NCI-H748 (cell line): ENCODE measurements at regions not wholly inside any gene's neighbourhood (a gene's known extent, or its start where the extent isn't known, plus 50 kb on each side); places are given as distances from the start of the nearest gene placed in this dataset.

ENCODE experiments used
- DNase-seq: peaks from one replicate; lab custom pipeline; 2025; ENCODE audit not compliant: unreplicated experiment; lab: John Stamatoyannopoulos, UW

DNA sequence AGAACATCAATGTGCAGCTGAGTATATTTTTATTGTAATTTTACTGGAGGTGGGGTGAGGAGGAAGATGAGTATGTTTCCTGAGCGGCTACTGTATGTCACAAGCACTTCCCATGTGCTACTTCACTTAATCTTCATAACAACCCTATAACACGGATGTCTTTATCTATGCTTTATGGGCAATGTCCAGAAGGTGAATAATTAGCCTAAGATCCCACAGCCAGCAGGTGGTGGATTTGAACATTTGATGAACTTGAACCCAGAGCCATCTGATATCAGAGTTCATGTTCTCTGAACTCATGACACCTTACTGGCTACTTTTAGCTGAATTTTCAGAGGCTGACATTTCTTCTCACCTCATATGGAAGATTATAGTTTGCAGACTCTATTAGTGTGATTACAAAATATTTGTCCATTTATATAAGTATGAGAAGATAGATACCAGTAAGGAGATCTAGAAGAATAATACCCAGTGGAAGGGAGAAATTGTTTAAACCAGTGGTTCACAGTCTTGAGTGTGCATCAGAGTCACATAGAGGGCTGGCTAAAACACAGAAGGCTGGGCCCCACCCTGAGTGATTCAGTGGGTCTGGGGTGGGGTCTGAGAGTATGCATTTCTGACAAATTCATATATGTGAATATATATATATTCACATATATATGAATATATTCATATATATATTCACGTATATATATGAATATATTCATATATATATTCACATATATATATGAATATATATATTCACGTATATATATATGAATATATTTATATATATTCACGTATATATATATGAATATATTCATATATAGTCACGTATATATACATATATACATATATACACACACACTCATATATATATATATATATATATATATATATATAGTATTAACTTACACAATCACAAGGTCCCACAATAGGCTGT, 164.4 kb upstream of the NR3C1 start:
- DNase-seq, result no peak

DNA sequence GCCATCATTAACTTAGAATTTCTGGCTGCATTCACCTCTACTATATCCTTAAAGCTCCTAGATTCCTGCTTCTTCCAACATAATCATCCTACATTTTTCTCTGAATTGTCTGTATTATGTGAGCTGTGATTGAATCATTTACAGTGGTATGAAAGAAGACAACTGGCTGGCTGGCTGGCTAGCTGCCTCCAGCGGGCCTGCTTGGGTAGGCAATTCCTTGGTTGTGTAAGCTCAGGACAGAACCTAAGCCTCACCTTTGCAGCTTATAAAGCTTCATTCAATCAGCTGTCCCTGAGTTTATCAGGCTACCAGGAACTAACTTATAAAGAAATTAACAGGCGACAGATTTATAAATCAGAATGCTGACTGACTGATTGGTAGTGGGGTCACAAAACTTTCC, 162.7 kb upstream of the NR3C1 start:
- no peak for DNase-seq

DNA sequence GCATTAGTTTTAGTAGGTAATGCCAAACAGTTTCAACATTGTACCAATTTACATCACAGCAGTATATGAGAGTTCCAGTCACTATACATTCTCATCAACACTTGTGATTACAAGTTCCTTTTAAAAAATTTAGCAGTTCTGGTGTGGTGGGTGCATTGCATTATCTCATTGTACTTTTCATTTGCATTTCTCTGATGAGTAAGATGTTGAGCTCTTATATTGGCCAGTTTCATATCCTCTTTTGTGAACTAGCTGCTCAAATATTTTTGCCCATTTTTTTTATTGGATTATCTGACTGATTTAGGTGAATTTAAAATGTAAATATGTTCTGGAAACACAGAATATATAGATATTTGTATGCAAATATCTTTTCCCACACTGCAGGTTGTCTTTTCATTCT, 160.9 kb upstream of the NR3C1 start:
- DNase-seq, result no peak

DNA sequence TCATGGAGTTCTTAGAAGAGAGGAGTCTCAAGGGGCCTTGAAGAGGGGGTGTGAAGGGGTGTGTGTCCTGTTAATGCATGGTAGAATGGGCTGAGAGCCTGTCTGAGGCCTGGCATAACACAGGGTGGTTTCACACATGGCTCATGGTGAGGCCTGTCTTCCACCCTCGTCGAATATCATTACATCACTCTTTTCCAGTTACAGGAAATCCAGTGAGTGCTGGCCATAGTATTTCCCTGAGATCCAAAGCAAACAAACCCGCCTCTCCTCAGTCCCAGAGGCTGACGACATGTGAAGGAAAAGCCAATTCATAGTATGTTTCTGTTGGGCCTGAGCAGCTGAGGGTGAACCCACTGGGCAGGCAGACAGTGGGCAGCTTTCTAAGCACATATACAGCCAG, 159.4 kb upstream of the NR3C1 start:
- DNase-seq, result peak; percentile 23

DNA sequence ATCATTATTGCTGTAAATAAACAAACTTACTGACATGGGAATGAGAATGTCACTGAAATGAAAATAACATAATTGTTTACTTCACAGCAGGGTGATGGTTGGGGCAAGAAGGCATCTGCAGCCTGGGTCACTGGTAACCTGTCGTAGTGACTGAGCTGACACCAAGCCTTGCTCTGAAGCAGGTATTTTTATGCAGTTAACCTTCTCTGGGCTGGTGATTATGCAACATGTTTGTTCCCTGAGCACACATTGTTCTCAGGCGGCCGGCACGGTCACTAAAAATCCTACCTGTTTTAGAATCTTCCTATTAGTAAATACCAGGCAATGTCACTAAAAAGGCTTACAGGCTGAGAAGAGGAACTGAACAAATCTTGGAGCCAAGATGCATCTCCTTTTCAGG, 157.7 kb upstream of the NR3C1 start:
- no peak for DNase-seq

DNA sequence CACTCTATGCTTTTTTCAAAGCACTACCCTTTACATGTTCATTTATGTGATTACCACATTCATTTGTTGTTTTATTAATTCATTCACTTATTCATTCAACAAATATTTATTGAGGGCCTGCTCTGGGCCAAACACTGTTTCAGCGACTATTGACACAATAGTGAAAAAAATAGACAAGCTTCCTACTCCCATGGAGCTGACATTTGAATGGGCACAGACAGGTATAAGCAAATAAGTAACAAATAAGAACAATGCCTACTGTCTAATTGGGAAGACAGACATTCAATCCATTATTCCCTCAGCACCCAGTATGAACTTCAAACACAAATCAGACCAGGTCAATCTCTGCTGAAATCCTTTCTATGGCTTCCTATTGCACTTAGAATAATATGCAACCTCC, 156.9 kb upstream of the NR3C1 start:
- no peak for DNase-seq

DNA sequence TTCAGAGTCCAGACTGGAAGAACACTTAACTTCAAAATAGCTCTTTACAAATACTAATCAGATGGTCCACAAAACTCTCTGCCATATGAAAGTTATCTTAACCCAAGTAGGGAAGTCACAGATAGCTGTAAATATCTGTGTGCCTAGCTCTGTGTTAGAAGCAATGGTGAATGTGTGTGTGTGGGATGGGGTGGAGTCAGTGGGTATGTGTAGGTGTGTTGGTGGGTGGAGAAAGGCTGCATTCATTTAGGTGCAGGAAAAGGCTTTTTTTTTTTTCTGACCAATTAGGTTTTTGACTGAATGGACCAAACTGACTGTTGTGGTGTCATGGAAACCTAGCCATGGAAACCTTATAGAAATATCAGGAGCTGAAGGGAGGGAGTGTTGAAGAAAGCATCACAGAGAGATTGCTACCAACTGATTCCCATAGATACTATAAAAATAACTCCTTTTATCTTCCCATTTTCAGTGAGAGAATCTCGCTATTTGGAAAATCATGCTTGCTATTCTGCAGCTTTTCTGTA, 156.2 kb upstream of the NR3C1 start:
- peak; percentile 55 for DNase-seq

DNA sequence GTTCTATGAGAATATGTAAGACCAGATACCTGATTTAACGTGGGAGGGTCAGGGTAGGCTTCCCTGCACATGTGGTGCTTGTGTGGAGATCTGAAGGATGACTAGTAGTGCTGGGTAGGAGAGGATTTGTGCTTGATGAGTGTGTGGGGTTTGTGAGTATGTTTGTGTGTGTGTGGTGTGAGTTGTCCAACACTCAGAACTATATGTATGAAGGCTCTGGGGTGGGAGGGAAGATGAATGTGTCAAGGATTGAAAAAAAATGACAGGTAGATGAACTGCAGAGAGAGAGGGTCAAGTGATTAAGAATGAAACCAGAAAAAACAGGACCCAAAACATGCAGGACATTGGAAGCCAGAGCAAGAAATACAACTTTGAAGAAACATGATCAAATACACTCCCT, 154.6 kb upstream of the NR3C1 start:
- no peak for DNase-seq

DNA sequence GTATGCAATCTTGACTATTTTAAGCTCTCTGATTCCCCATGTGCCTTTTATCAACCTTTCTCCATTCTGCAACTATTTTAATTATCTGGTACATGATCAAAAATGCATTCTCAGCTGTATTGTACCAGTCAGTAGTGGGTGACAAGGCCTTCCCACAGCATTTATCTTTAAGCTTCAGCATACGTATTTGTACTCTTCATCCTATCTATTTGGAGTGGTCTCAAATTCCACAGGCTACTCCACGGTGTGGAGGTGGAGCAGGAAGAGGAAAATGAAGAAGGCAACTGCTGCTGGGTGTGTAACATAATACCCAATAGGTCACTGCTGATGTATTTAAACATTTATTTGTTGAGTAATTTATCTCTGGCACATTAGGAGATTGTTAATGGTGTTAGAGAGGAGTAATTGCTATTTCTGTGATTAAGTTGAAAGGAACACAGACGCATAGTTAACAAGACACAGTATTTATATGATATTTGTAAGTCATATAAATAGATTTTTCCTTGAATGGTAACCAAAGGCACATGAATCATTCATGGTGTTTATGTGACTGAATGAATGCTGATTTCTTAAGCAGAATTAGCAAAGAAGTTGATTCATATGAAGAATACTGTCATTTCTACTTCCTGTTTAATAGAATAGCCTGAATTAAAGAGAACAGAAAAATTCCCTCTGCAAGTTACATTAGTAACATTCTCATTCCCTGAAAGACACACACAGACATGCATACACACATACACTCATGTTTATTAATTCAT, 153.8 kb upstream of the NR3C1 start:
- peak; percentile 91 for DNase-seq

DNA sequence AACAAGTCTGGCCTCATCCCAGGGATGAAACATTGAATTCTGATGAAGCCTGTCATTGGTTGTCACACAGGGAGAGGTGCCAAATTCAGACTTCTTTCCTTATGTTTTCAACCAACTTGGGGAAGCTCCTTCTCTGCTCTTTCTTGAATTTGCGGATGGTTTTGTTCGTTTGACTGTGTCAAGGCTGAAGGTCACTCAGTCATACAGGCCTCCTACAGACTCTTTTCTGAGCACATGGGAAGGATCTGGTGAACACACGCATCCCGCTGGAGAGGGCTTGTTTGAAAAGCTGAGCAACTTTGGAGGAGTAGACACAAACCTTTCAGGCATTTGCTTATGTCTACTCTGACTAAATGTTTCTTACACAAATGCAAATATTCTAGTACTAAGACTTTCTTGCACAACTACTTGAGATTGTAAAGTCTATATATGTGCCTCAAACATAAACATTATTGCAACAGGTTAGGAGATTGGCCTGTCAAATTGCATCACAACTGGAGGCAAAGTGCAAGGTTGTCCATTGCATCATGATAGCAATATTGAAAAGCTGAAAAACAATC, 151.5 kb upstream of the NR3C1 start:
- DNase-seq, result no peak

DNA sequence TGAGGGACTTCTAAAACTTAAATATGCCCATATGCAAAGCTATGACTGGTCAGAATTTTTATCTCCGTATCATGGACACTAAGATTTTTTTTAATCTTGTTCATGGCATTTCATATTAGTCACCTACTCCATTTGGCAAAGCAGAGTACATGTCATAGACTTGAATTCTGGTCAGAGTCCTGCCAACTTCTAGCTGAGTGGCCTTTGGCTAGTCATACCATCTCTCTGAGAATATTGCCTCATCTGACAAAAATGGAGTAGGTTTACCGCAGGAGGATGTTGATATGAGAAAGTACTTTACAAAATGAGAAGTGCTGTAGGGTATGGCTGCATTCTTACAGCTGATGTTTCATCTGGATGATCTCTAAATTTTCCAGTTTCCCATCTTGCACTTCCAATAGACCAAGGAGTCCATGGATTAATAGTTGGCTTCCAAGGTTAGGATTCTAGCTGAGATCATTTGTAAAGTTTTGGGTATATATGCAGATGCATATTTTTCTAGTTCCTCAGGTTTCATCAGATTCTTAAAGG, 150.8 kb upstream of the NR3C1 start:
- no peak for DNase-seq

DNA sequence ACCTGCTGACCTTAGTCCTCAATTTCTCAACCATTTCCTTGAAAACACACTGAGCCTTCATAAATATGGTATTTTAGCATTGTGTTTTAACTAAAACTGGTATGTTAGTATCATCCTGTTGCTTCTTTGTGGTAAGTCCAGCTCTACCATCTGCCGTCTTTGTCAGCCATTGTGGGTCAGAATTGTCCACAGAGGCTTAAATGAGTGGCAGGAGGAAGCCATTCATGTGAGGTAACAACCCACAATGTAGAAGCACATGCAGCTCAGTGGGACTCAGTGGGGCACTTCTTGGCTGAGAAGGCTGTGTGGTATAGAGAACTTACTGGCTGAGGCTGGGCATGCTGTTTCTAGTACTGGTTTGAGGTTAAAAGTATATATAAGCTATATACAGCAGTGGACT, 149.2 kb upstream of the NR3C1 start:
- no peak for DNase-seq

DNA sequence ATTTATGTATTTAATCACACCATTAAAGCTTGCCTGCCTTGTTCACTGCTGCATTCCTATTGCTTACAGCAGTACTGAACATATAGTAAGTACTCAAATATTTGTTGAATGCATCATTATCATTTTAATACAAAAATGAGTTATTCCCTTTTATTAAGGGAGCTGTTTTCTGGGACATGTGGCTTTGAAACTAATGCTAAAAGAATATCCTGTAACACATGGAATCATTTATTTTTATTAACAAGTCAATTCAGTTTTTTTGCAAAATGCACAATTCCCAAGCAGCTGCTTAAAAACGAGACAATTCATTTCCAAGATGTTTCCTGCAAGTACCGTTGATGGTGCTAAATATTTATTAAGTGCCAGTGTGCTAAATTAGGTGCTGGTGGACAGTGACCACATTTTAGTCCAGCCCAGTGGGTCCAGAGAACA, 148.3 kb upstream of the NR3C1 start:
- no peak for DNase-seq

DNA sequence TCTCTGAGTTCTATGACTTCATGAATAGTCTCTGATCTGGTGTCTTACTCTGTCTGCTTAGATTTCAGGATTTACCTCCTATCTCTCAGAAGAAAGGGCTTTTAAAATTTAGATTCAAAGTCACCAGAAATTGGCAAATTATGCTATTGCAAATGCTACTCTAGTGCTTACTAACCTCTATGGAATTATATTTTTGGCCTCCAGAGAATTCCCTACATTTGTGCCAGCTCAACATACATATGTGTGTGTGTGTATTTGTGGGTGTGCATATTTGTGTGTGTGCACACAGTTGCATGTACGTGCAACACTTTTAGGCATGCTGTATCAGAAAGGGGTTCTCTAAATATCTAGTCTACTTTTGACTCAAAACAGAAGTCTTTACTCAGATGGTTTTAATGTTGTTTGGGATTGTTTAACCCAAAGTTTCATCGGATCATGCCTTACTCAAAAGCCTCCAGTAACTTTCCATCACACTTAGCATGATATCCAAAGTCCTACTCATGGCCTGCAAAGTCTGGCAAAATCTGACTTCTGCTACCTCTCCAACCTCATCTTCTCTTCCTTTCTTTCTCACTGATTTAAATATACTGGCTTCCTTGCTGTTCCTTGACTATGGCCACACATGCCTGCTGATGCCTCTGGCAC, 147.6 kb upstream of the NR3C1 start:
- no peak for DNase-seq

DNA sequence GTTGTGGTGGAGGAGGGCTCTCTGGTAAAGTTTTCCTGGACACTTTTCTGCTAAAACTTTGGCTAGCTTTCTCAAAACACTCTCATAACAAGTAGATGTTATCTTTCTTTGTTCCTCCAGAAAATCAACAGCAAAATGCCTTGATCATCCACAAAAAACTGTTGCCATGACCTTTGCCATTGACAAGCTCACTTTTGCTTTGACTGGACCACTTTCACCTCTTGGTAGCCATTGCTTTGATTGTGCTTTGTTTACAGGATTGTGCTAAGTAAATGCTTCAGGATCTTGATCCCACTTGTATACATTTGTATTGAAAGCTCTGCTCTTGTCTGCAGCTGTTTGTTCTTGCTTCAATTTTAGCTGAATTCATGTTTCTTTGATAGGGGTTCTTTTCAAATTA, 143.9 kb upstream of the NR3C1 start:
- DNase-seq, result no peak

DNA sequence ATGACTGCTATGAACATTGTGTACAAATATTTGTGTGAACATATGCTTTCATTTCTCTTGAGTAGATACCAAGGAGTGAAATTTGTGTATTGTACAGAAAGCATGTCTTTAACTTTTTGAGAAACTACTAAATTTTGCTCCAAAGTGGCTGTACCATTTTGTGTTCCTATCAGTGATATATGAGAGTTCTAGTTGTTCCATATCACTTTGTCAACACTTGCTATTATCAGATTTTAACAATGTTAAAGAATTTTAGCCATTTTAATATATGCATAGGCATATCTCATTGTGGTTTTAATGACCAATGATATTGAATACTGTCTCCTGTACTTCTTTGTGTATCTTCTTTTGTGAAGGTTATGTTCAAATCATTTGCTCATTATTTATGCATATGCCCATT, 142.9 kb upstream of the NR3C1 start:
- no peak for DNase-seq

DNA sequence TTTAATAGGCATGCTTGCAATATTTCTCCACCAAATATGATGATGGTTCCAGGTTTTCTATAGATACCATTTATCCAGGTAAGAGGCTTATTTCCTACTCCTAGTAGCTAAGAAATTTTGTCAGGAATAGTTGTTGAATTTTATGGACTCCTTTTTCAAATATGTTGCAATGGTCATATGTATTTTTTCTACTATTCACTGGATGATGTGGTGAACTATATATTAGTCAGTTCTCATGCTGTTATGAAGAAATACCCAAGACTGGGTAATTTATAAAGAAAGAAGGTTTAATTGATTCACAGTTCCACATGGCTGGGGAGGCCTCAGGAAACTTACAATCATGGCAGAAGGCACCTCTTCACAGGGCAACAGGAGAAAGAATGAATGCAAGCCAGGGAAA, 141.1 kb upstream of the NR3C1 start:
- DNase-seq, result no peak

DNA sequence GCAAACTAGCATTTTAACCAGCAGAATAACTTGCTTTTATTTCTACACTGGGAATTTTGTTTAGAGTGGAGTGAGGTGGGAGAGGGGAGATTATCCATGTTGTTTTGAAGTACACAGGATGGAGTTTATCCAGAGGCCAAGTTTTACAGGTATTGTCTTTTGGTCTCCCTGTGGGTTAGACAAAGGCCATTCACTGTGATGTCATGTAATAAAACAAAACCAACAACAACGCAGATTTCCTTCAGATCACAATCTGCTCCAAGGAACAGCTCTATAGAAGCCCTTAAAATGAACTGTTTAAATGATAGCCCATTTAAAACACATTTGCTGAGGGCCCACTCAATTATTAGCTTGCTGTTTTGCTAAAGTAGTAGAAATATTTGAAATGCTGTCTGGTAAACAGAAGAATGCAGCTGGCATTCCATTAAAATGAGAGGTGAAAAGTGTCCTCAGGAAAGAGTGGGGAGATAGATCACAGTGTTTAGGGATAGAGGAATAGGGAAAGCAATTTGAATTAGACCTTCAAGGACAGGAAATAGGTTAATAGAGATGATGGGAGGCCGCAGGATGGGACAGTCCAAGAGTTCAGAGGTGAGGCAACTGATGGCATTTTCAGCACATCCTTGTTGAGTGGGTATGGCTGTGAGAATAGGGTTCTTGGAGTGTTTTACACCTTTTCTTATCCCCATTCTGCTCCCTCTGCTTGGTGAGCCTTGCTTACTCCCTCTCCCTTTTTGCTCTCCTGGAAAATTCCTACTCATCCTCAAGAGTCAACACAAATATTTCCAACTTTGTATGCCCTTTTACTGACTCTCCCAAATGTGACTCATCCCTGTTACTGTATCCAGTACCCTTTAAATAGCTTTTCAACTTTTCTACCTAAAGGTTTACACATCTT, 140.1 kb upstream of the NR3C1 start:
- no peak for DNase-seq

DNA sequence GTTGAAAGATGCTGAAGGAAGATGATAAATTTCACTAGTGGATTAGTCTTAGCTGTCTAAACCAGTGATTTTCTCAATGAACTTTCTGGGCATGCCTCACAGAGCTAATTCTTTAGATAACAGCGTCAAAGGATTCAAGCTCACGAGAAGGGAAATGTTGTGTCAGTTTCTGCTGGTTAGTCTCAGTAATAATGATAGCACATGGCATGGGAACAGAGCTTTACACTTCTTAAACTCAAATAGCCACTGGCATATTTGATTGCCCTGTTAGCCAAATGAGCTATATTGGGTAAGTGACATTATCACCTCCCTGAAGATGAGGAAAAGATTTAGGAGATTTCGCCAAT, 139.3 kb upstream of the NR3C1 start:
- no peak for DNase-seq
